ENCODE measurements at regions not wholly inside any gene's neighbourhood (a gene's known extent, or its start where the extent isn't known, plus 50 kb on each side); places are given as distances from the start of the nearest gene placed in this dataset.

- TF ChIP-seq PBX3 (CRISPR knock-in tag; IDR thresholded peaks at IDR 0.05; ENCODE audit: borderline replicate concordance) (no peak), ARID4A (CRISPR knock-in tag; IDR thresholded peaks at IDR 0.05; ENCODE audit: borderline replicate concordance) (no peak; the same call in 1 of the 2 replicates), U2AF1 (optimal IDR thresholded peaks at IDR 0.05; ENCODE audit: low read depth, low read length) (no peak), JARID2 (CRISPR knock-in tag; IDR thresholded peaks at IDR 0.05; ENCODE audit: insufficient replicate concordance) (peak; percentile 33), ZNF782 (CRISPR knock-in tag; IDR thresholded peaks at IDR 0.05; ENCODE audit: borderline replicate concordance) (no peak), GPBP1L1 (CRISPR knock-in tag; IDR thresholded peaks at IDR 0.05) (no peak), RARG (CRISPR knock-in tag; IDR thresholded peaks at IDR 0.05; ENCODE audit: low read depth) (no peak), ONECUT2 (CRISPR knock-in tag; IDR thresholded peaks at IDR 0.05) (peak; percentile 60; the same call in 1 of the 2 replicates), RFXAP (CRISPR knock-in tag; IDR thresholded peaks at IDR 0.05; ENCODE audit: borderline replicate concordance) (no peak), ZNF280B (CRISPR knock-in tag; IDR thresholded peaks at IDR 0.05; ENCODE audit: borderline replicate concordance) (no peak), ATF7 (IDR thresholded peaks at IDR 0.05) (peak; percentile 46), ATF7 (CRISPR knock-in tag; IDR thresholded peaks at IDR 0.05) (no peak), ZBTB46 (CRISPR knock-in tag; IDR thresholded peaks at IDR 0.05; ENCODE audit: borderline replicate concordance) (no peak), NBN (conservative IDR thresholded peaks at IDR 0.05) (no peak), FOXP1 (IDR thresholded peaks at IDR 0.05) (no peak), FOXP1 (CRISPR knock-in tag; IDR thresholded peaks at IDR 0.05) (peak; percentile 91), MBD4 (IDR thresholded peaks at IDR 0.05; ENCODE audit: borderline replicate concordance, low read length) (0 out of 2 replicates have a peak, but pooled peaks have one; percentile 81)
Measured at GRCh38 chr5:143506836-143507552, 103.5 kb upstream of the NR3C1 start (continued).

Data from HepG2 (cell line).